Glomerular visceral epithelial cell (primary cell): ENCODE measurements at regions not wholly inside any gene's neighbourhood (a gene's known extent, or its start where the extent isn't known, plus 50 kb on each side); places are given as distances from the start of the nearest gene placed in this dataset.

ENCODE experiments used
- DNase-seq: peaks from one replicate; pipeline ENCODE4 v3.0.0-alpha.2; 2016; ENCODE audit errors: extremely low spot score

DNA sequence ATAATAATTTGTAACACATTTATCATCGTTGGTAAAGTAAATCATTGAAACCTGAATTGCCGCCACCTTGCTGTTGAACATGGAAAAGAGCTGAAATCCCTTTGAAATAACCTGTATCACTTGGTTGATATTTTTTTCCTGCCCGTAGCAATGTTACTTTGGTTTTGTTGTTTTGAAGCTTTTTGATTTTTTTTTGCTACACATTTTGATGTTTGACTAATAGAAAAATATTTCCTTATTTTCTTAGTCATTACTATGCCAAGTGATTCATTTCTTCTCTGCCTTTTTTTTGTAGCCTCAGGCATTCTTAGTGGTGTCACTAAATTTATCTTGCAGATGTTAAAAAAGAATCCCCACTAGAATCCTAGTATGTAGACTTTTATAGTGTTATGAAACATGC is 235.1 kb upstream of the MEOX2 start:
- no peak for DNase-seq

DNA sequence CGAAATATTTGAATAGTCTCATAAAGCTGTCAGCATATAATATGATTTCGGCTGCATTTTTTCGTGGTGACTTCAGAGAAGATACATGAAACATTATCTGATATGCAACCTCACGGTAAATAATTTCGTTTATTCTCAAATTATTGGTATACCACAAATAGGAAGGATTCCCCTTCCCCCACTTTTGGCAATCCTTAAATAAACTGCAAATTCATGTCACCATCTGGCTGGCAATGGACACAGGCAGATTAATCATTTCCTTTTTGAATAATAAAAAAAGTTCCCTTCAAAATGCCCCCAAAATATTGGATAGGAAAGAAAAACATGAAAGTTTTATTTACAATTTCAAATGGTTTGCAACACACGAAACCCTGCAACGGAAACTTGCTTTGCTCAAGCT is 234.5 kb upstream of the MEOX2 start:
- no peak for DNase-seq

DNA sequence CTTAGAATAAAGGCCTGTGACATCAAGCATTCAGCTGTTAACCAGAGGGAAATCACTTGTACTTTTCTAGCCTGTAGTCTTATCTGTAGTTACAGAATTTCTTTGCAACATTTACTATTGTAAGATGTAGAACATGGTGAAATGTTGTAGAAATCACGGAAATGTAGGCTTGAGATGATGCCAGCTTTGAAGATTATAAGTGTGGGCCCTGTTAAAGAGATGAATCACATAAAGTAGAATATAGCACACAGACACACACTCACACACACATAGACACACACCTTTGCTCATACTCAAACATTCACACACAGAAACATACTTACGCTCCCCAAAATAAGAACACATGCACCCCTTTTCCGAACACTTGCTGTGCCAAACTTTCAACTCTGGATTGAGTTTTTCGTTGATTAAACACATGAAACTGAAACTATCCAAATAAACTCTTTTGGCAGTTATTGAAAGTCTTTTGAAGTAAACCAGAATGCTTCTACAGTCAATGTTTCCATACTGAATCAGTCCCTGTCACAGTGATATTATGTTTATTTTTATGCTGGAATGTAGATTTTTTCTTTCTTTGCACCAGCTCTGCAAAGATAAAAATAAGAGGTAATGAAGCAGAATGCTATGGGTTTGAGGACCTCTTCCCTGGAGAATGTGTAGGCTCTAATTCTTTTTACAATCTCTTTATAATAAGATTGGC is 230.3 kb upstream of the MEOX2 start:
- DNase-seq = no peak

DNA sequence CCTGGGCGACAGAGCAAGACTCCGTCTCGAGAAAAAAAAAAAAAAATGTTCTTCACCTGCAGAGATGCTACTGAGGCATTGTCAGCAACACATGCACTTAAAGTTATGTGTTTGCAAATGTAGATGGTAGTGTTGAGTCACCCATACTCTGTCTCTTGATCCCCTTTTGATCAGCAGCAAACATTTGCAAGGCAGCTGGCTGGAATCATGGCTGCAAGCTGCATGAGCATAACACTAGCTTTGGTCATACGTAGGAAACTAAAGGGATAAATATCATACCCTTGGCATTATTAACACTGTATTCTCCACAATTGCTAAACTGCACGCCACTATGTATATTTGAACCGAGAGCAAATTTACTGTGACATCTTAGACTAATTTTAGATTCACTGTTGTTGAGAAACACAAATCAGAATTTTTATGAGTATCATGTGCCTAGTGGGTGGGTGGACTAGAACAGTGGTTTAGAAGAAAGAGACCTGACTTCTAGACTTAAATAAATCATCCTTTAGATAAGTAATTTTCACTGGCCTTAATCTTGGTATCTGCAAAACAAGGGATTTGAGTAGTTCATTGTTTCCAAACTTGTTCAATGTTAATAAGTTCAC is 229.3 kb upstream of the MEOX2 start:
- no peak for DNase-seq

DNA sequence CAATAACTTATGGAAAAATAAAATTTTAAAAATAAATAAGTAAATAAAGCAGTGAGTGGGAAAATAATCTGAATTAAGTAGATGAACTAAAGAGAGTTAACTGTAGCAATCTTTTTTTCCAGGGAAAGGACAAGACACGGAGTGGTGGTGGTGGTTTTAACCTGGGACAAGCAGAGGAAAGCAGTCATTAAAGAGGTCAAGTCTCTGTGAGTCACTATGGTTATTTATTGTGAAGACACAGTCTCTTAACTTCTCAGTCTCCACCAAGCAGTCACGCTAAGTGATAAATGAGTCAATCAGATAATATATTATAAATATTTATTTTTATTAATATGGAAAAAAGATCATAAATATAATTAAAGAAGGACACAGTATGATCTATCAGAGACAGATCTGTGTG is 228.1 kb upstream of the MEOX2 start:
- DNase-seq = no peak

DNA sequence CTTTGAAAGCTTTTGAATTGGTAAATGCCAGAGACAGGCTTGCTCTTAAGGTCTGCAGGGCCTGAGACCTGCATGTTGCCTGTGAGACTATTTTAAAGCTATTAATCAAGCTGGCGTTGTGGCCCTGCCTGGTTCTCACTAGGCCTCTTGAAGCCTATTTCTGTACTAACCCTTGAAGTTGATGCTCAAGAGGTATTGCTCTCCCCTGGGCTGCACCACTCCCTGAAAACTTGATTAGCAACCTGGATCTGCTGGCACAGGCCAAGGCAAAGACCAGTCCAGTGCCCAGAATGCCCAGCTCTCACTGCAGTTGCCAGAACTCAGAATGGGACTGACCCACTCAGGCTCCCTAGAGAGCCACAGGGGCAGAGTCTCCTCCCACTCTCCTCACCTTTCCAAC is 220.0 kb upstream of the MEOX2 start:
- no peak for DNase-seq

DNA sequence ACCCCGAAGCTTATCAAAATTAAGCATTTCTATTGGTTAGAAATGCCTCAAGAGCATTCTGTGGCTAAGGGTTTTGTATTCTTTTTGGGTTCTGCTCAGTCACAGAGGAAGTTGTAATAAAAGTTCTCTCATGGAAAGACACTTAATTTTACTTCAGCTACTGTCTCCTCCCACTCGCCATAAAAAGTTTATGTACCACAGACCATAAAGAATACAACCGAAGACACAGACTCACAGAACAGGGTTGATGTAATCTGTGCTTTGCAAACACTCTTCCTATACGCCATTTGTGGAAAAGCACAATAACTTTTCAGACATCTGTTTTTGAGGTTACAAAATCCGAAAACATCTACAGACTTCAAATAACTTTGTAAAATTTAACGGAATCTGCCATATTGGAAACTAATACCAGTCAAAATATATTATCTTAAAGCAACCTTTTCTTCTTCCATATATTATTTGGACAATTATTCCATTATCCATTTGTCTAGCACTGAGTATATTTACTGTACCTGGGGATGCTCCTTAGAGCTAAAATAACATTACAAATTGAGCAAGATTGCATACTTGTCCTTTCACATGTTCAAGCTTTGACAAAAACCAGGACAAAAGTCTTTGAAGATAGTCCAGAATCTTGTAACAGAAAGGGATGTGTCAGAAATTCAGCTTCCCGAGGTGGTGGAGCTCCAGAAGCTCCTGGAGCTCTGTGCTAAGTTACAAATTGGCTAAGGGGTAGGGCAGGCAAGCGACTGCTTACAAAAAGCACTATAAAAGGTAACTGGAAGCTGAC is 219.0 kb upstream of the MEOX2 start:
- no peak for DNase-seq

DNA sequence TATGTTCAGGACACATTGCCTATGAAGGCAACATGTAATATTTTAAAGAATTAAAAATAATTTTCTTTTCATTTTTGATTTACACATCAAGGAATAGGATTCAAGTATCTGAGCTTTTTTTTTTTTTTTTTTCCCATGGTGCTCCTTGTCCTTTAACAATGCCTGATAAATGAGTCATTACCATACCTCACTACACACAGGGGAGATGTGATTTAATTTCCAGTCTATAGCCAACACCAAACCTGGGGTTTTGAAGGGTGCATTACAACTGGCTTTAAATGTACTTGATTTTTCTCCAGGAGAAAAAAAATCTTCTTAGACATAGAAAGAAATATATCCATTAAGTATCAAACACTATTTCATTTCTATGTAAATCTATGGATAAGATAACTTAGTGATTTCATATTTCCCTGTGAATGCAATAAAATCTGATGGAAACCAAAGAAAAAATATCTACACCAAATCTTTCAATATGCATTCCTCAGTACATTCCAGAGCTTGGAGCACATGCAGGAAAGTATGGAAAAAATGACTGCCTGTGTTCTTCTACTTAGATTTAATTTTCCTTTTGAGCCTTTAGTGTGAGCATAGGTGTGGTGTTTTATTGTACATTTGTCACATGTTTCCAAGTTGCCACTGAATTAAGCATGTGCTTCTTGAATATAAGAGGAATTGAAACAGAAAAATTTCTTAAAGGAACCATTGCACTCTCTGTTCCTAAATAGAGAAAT is 204.8 kb upstream of the MEOX2 start:
- peak; percentile 42 for DNase-seq

DNA sequence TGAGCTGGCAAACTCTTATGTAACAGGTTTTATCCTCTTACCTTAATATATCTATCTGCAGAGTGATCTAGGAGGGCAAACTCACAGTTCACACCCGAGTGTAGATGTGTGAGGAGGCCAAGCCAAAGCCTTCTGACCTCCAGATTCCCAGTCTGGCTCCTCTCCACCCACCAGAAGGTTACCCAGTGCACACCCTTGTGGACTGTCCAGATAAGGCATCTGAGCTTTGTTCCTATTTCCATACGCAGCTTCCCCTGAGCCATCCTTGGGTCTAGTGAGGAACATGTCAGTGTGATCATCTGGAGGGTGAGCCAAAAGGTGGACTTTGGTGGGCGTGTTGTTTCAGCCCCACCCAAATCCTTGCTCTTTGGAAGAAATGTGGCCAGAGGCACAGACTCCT is 203.0 kb upstream of the MEOX2 start:
- peak; percentile 2 for DNase-seq

DNA sequence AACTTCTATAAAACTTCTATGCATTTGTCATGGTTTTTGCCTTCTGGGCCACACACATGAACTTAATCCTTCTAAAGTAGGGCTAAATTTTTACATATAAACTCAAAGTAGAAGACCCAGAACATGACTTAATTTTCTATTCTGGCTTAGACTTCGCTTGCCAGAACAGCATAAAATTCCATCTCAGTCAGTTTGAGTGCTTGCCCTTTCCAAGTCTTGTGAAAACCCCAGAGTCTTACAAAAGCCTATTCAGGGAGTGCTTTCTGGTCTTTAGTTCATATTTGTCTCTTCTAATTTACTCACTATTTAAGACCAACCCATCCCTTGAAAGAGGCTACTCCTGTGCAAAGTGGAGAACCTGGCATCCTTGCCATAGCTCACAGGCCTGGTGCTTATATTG is 201.6 kb upstream of the MEOX2 start:
- no peak for DNase-seq

DNA sequence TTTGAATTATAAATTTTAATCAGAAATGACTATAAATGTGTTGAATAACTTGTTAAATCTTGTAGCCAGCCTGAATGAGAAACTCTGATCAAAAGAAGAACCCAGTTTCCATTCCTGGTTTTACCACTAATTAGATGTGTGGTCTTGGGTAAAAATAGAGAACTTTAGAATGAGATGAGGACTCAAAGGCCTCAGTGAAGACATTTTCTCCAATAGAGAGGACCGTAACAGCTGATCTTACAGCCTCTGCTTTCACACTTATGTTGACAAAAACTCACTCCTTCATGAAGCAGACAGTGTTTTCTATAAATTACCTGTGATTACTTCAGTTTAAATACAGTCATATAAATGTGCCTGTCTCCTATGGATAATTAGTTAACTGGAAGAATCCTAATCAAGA is 200.1 kb upstream of the MEOX2 start:
- DNase-seq = no peak

DNA sequence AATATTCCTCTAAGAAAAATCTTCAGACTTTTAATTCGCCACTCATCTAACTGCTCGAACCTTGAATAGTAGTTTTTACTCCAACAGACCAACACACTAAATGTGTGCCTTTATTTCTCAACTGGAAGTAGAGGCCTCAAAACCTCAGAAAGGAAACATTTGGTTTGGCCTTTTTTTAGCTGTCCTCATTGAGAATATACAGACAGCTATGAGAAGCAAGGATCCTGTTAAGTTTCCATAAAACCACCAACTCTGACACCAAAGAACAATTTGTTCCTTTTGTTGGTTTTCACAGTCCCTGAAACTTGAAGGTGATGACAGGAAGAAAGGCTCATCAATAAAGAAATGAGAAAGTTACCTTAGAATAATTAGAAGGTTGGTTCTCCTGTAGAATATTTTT is 199.2 kb upstream of the MEOX2 start:
- no peak for DNase-seq

DNA sequence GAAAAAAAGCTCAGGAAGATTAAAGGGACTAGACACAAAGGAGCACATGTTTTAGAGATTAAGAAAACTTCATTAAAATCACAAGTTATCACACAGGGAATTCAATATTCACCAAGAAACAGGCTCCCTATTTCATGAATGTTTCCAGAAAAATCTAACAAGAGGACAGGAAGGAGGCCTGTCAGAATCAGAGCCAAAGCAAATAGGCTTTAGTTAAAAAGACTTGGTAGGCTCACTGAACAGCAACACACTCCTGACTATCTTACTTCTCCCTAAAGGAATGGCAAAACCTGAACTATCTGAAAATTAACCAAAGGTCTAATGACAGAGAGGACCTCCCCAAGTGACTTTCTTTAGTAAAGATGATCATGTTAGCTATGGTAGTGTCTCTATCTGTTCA is 188.3 kb upstream of the MEOX2 start:
- no peak for DNase-seq

DNA sequence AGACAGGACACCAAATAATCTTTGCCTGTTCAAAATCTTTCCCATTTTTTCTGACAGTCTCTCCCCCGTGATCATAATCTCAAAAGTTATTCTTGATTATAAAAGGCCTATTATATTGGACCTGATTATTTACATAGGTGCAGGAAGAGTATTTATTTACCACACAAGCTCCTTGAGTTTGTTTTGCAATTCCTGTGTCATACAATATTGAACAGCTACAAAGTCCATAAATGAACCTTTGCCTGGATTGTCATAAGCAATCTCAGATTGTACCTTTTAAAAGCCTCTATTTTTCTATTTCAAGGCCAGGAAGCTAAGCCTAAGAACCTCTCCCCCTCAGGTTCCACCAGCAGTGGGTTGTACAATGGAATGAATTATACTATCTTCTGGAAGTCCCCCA is 183.9 kb upstream of the MEOX2 start:
- DNase-seq = no peak

DNA sequence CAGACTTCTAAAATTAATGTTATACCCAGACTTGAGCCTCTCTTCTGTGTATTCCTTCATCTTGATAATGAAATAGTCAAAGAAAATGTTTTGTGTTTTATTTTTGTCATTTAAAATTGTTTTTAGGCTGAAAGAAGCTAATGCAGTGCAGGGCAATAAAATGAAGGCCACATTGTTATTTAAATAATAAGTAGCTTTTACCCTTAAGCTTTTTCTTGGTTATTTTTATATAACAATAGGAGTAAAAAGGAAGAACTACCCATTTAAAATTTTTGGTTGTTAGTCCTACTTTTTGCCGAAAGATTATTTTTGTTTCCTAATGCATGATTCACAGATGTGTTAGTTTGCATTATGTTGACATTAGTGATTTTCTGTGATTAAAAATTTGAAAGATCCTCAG is 181.0 kb upstream of the MEOX2 start:
- no peak for DNase-seq

DNA sequence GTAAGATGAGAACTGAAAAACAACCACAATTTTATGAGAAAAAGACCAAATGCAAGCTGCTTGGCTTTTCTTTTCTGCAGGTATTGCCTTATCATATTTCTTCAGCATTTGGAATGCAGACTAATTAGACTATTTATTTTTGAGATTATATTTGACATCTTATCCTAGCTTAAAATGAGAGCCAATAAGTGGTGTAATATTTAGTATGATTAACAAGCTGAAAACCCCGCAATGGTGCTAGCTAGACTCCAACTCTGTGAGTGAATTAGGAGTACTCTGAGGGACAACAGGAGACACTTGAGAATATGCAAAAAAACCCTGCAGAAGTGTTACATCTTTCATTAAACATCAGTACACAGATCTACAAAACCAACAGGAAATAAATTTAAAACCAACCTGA is 180.3 kb upstream of the MEOX2 start:
- no peak for DNase-seq

DNA sequence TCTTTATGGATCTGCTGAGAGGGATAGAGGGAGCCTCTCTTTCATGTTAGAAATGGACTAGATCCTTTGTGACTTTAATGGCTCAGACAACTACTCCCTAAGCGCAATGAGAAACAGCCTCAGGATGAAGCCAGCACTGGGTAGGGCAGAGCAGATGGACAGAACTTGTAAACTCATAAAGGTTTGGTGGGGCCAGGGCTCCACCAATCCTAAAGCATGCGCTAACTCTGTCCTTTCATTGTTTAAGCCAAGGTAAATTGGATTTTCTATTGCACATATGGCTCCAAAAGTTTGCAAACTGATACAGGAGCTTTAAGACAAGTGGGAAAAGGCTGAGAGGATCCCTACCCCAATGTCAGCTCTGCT is 178.1 kb upstream of the MEOX2 start:
- no peak for DNase-seq

DNA sequence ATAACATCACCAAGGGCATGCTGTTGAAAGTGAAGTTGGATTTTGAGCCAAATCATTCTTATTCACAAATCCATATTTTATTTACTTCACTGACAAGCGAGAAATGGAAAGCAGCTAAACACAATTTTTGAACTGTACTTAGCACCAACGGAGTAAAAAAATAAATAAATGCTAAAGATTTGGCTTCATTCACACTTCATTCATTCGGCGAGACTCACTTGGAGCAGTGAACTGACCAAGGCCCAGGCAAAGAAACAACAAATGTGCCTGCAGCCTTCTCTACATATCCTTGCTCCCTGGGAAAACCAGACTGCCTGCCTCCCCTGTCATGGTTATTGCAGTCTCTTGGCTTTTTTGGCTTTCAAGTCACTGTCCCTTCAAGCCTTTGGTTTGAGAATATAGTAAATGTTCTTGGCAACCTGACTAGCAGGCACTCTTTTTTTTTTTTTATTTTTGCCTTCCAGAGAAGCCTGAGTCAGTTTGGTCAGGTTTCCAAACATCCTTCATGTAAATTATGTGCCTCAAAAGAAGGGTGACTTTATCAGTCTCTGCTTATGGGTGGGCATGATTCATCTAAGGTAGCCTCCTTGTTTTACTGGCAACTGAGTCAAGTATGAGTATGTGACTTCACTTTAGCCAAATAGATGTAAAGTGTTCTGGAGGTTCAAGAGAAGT is 177.6 kb upstream of the MEOX2 start:
- DNase-seq = no peak

DNA sequence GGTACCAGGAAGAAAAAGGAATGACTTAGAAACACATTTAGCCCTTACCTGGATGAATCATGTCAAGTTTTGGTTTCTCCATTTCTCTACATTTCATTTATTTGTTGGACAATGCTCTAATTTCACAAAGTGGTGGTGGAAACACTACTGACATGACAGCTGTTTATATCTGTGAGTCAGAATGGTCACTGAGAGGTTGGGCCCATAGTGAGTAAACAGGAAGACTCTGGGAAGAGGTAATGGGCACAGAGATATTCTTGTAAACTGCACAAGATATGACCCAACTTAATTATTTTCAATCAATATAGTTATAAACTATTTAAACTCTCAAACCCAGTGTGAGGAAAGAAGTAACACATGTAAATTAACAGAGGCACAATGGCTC is 176.3 kb upstream of the MEOX2 start:
- no peak for DNase-seq

DNA sequence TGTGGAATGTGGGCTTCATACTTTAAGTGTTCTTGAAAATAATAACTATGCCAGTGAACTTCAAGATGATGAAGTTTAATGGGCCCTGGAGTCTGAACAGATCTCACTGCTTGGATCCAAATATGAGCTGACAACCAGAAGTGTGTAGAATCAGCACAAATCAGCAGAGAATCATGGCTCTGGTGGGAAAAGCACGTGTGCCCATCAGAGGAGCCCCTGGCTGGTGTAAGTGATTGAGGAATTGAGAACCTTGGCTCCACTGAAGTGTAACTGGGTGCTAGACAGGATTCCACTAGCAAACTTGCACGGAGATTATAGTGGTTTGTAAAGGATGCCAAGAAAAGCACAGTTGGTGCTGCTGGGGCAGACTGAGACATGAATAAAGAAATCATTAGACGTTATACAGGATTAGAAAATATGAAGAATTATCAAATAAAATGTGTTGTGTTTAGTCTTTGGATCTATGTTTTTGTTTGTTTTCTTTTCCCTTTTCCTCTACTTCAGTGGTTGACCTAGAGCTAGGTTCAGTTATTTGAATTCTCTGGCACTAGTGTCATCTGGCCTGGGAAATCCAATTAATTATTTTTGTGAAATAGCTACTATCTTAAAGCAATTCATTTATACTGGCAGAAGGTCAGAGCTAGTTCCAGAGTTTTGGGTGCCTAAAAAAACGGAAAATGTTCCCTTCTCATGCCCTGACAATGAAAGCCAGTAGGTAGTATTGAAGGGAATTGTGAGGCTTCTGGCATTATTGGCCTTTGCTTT is 175.7 kb upstream of the MEOX2 start:
- peak; percentile 9 for DNase-seq

DNA sequence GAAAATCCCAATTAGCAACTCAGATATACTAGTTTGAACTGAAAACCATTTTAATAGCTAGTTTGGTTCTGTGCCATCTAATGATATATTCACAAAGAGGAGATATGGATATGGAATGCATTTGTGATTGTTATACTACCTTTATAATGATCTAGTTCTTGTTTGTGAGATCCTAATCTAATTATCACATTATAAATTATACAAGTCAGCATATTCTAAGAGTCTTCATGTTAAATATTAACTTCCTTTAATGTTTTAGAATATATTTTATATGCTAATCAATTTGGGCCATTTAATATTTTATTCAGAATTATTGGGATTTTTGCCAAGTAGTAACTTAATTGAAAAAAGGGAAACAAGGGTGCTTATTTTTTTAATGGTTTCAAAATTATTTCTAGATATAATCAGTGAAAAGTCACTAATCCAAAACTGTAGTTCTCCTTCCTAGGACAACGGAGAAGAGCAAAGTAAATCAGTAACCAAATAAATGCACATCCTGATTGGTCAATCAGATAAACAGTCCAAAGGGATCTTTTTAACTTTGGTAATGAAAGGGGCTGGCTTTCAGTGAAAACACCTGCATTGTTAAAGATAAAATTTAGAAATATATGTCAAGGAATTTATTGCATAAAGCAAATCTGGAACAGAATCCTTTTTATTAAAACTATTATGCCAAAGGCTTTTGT is 173.9 kb upstream of the MEOX2 start:
- DNase-seq = no peak
